Mesendoderm (in vitro differentiated cells): ENCODE measurements at regions not wholly inside any gene's neighbourhood (a gene's known extent, or its start where the extent isn't known, plus 50 kb on each side); places are given as distances from the start of the nearest gene placed in this dataset.

ENCODE experiments used
- DNase-seq: peaks from one replicate; pipeline ENCODE4 v3.0.0; 2013
- H2AK5ac ChIP-seq: 2 replicates; pipeline ENCODE4 v1.6.1; 2013; ENCODE audit warnings: low read length, inconsistent platforms
- H2BK120ac ChIP-seq: 2 replicates; pipeline ENCODE4 v1.6.1; 2013; ENCODE audit warnings: low read depth, mild to moderate bottlenecking, low read length, moderate library complexity, mixed read lengths
- H2BK15ac ChIP-seq: replicated peaks from 2 replicates; pipeline ENCODE4 v1.6.1; 2013; ENCODE audit warnings: low read depth, mild to moderate bottlenecking, moderate library complexity
- H2BK5ac ChIP-seq: 2 replicates; pipeline ENCODE4 v1.6.1; 2013; ENCODE audit warnings: low read length, inconsistent platforms
- H3K18ac ChIP-seq: 2 replicates; pipeline ENCODE4 v1.6.1; 2013; ENCODE audit warnings: mild to moderate bottlenecking, low read length, mixed read lengths
- H3K23ac ChIP-seq: one replicate; pipeline ENCODE4 v1.6.1; 2013; ENCODE audit warnings: low read length
- H3K27ac ChIP-seq: 2 replicates; pipeline ENCODE4 v1.5.1; 2013; ENCODE audit warnings: low read depth, mild to moderate bottlenecking, inconsistent platforms, low read length, moderate library complexity
- H3K27me3 ChIP-seq: 2 replicates; pipeline ENCODE4 v1.6.1; 2013; ENCODE audit warnings: low read length, control low read depth, mild to moderate bottlenecking, inconsistent platforms; ENCODE audit not compliant: insufficient read depth, poor library complexity
- H3K36me3 ChIP-seq: 2 replicates; pipeline ENCODE4 v1.6.1; 2013; ENCODE audit warnings: low read length, inconsistent platforms; ENCODE audit not compliant: control insufficient read depth, insufficient read depth
- H3K4ac ChIP-seq: one replicate; pipeline ENCODE4 v1.6.1; 2013; ENCODE audit warnings: low read depth, mild to moderate bottlenecking, low read length, moderate library complexity
- H3K4me1 ChIP-seq: 2 replicates; pipeline ENCODE4 v1.6.1; 2013; ENCODE audit warnings: low read depth, low read length, inconsistent platforms; ENCODE audit not compliant: control insufficient read depth
- H3K4me2 ChIP-seq: 2 replicates; pipeline ENCODE4 v1.6.1; 2013; ENCODE audit warnings: low read length
- H3K4me3 ChIP-seq: 2 replicates; pipeline ENCODE4 v1.5.1; 2013; ENCODE audit warnings: mild to moderate bottlenecking, low read length
- H3K56ac ChIP-seq: one replicate; pipeline ENCODE4 v1.6.1; 2013; ENCODE audit warnings: low read length
- H3K79me1 ChIP-seq: 2 replicates; pipeline ENCODE4 v1.6.1; 2013; ENCODE audit warnings: low read length, inconsistent platforms
- H3K79me2 ChIP-seq: 2 replicates; pipeline ENCODE4 v1.6.1; 2013; ENCODE audit warnings: mild to moderate bottlenecking, low read length; ENCODE audit not compliant: control insufficient read depth, insufficient read depth
- H3K9ac ChIP-seq: 2 replicates; pipeline ENCODE4 v1.6.1; 2013; ENCODE audit warnings: low read length, inconsistent platforms
- H4K5ac ChIP-seq: one replicate; pipeline ENCODE4 v1.6.1; 2013; ENCODE audit warnings: low read length
- H4K8ac ChIP-seq: one replicate; pipeline ENCODE4 v1.6.1; 2013; ENCODE audit warnings: low read depth, mild to moderate bottlenecking, control low read depth, low read length, moderate library complexity
- WGBS: extraction: QIAGEN DNeasy Blood & Tissue Kit; methylation state at CpG from one replicate; pipeline ENCODE4 v1.1.7; 2013; ENCODE audit warnings: low lambda C conversion rate, missing lambda C conversion rate; ENCODE audit not compliant: insufficient coverage; ENCODE audit errors: extremely low coverage; 5-methylcytosine and 5-hydroxymethylcytosine counted together

GRCh38 chr20:40457404-40457803, 231.6 kb downstream of the MAFB start:
- Histone ChIP-seq H2BK5ac (no peak overlapping the region), H3K9ac (no peak overlapping the region), H3K4ac (no peak overlapping the region), H2BK120ac (no peak overlapping the region), H3K56ac (no peak overlapping the region), H3K36me3 (no peaks in the 10 kb centered on the region), H2BK15ac (no peak overlapping the region), H3K18ac (no peak overlapping the region), H3K4me2 (no peak overlapping the region), H4K5ac (no peak overlapping the region), H3K4me1 (no peaks in the 10 kb centered on the region), H3K27ac (no peak overlapping the region), H3K4me3 (no peak overlapping the region), H2AK5ac (no peak overlapping the region), H3K79me1 (no peaks in the 10 kb centered on the region), H3K79me2 (no peaks in the 10 kb centered on the region), H4K8ac (no peak overlapping the region), H3K27me3 (no peaks in the 10 kb centered on the region), H3K23ac (no peak overlapping the region)
- DNase-seq, result peak; percentile 57
- no CpG with 5 or more reads among the region's 3 CpGs for WGBS

- DNase-seq, result no peak
Measured at GRCh38 chr20:40452758-40453157, 236.3 kb downstream of the MAFB start.

GRCh38 chr20:40451552-40451951, 237.5 kb downstream of the MAFB start:
- Histone ChIP-seq H3K23ac (no peak overlapping the region), H3K27ac (no peak overlapping the region), H2BK5ac (no peak overlapping the region), H3K4me2 (no peak overlapping the region), H4K5ac (no peak overlapping the region), H3K56ac (no peak overlapping the region), H3K4me3 (no peak overlapping the region), H2BK15ac (no peak overlapping the region), H3K18ac (no peak overlapping the region), H3K4ac (no peak overlapping the region), H4K8ac (no peak overlapping the region), H2AK5ac (no peak overlapping the region), H3K79me2 (no peaks in the 10 kb centered on the region), H3K9ac (no peak overlapping the region), H3K27me3 (no peaks in the 10 kb centered on the region), H3K79me1 (no peaks in the 10 kb centered on the region), H3K36me3 (no peaks in the 10 kb centered on the region), H3K4me1 (peaks cover 3% of the 10 kb centered on the region), H2BK120ac (no peak overlapping the region)
- no CpG with 5 or more reads among the region's 1 CpG for WGBS
- no peak for DNase-seq

More at GRCh38 chr20:40452758-40453157, 236.3 kb downstream of the MAFB start:
- H3K4me1 ChIP-seq, result peaks cover 3% of the 10 kb centered on the region
- no peak overlapping the region for H4K5ac ChIP-seq
- no peak overlapping the region for H3K4ac ChIP-seq
- WGBS, result no CpG with 5 or more reads among the region's 3 CpGs
- no peak overlapping the region for H3K18ac ChIP-seq
- H2AK5ac ChIP-seq, result no peak overlapping the region
- H3K4me2 ChIP-seq, result no peak overlapping the region
- H4K8ac ChIP-seq, result no peak overlapping the region
- no peak overlapping the region for H3K9ac ChIP-seq
- no peak overlapping the region for H2BK120ac ChIP-seq
- H3K4me3 ChIP-seq, result no peak overlapping the region
- no peak overlapping the region for H3K23ac ChIP-seq
- H3K36me3 ChIP-seq, result no peaks in the 10 kb centered on the region
- no peaks in the 10 kb centered on the region for H3K27me3 ChIP-seq
- H3K56ac ChIP-seq, result no peak overlapping the region
- H2BK15ac ChIP-seq, result no peak overlapping the region
- no peak overlapping the region for H2BK5ac ChIP-seq
- no peak overlapping the region for H3K27ac ChIP-seq
- H3K79me2 ChIP-seq, result no peaks in the 10 kb centered on the region
- H3K79me1 ChIP-seq, result no peaks in the 10 kb centered on the region

GRCh38 chr20:40449974-40450616, 238.9 kb downstream of the MAFB start:
- Histone ChIP-seq H3K27ac (no peak overlapping the region), H3K4me3 (no peak overlapping the region), H3K4me2 (no peak overlapping the region), H3K79me1 (no peaks in the 10 kb centered on the region), H2BK5ac (no peak overlapping the region), H2AK5ac (no peak overlapping the region), H3K23ac (no peak overlapping the region), H3K4me1 (peaks cover 3% of the 10 kb centered on the region), H3K27me3 (no peaks in the 10 kb centered on the region), H3K18ac (no peak overlapping the region), H2BK15ac (no peak overlapping the region), H3K56ac (no peak overlapping the region), H2BK120ac (no peak overlapping the region), H4K5ac (no peak overlapping the region), H3K4ac (no peak overlapping the region), H3K9ac (no peak overlapping the region), H3K79me2 (no peaks in the 10 kb centered on the region), H3K36me3 (no peaks in the 10 kb centered on the region), H4K8ac (no peak overlapping the region)
- WGBS, result no CpG with 5 or more reads among the region's 4 CpGs
- peak; percentile 39 for DNase-seq

- no CpG with 5 or more reads among the region's 2 CpGs for WGBS
- Histone ChIP-seq H3K4me2 (no peak overlapping the region), H3K27me3 (no peaks in the 10 kb centered on the region), H3K79me2 (no peaks in the 10 kb centered on the region), H3K4me1 (peaks cover 3% of the 10 kb centered on the region), H3K56ac (no peak overlapping the region), H2BK15ac (no peak overlapping the region), H3K79me1 (no peaks in the 10 kb centered on the region), H3K36me3 (no peaks in the 10 kb centered on the region), H3K23ac (no peak overlapping the region), H4K5ac (no peak overlapping the region), H3K27ac (no peak overlapping the region), H3K4ac (no peak overlapping the region), H2BK120ac (no peak overlapping the region), H3K4me3 (no peak overlapping the region), H3K18ac (no peak overlapping the region), H2BK5ac (no peak overlapping the region), H3K9ac (no peak overlapping the region), H4K8ac (no peak overlapping the region), H2AK5ac (no peak overlapping the region)
- DNase-seq, result no peak
Measured at GRCh38 chr20:40449144-40449690, 239.8 kb downstream of the MAFB start.

- H3K79me1 ChIP-seq, result no peaks in the 10 kb centered on the region
- H3K4me3 ChIP-seq, result no peak overlapping the region
- H3K4me1 ChIP-seq, result peaks cover 3% of the 10 kb centered on the region
- no peak overlapping the region for H2AK5ac ChIP-seq
- H3K27ac ChIP-seq, result no peak overlapping the region
- no peak overlapping the region for H4K5ac ChIP-seq
- no peak overlapping the region for H3K4me2 ChIP-seq
- no peaks in the 10 kb centered on the region for H3K79me2 ChIP-seq
- no peak overlapping the region for H2BK15ac ChIP-seq
- H2BK5ac ChIP-seq, result no peak overlapping the region
- no peak overlapping the region for H3K56ac ChIP-seq
- no peaks in the 10 kb centered on the region for H3K27me3 ChIP-seq
- no peak overlapping the region for H3K23ac ChIP-seq
- no peak overlapping the region for H3K9ac ChIP-seq
- H3K18ac ChIP-seq, result no peak overlapping the region
- no CpG with 5 or more reads among the region's 2 CpGs for WGBS
- H2BK120ac ChIP-seq, result no peak overlapping the region
- H4K8ac ChIP-seq, result no peak overlapping the region
- no peak for DNase-seq
- H3K4ac ChIP-seq, result no peak overlapping the region
- no peaks in the 10 kb centered on the region for H3K36me3 ChIP-seq
Measured at GRCh38 chr20:40446888-40447287, 242.1 kb downstream of the MAFB start.
